CD4-positive, alpha-beta T cell treated with Interleukin-1 beta for 1 hour (primary cell): ENCODE measurements at regions not wholly inside any gene's neighbourhood (a gene's known extent, or its start where the extent isn't known, plus 50 kb on each side); places are given as distances from the start of the nearest gene placed in this dataset.

Experiments
- DNase-seq, 2 donors: peaks; one replicate each; pipeline ENCODE4 v3.0.0-alpha.2; 2020 to 2022

DNA sequence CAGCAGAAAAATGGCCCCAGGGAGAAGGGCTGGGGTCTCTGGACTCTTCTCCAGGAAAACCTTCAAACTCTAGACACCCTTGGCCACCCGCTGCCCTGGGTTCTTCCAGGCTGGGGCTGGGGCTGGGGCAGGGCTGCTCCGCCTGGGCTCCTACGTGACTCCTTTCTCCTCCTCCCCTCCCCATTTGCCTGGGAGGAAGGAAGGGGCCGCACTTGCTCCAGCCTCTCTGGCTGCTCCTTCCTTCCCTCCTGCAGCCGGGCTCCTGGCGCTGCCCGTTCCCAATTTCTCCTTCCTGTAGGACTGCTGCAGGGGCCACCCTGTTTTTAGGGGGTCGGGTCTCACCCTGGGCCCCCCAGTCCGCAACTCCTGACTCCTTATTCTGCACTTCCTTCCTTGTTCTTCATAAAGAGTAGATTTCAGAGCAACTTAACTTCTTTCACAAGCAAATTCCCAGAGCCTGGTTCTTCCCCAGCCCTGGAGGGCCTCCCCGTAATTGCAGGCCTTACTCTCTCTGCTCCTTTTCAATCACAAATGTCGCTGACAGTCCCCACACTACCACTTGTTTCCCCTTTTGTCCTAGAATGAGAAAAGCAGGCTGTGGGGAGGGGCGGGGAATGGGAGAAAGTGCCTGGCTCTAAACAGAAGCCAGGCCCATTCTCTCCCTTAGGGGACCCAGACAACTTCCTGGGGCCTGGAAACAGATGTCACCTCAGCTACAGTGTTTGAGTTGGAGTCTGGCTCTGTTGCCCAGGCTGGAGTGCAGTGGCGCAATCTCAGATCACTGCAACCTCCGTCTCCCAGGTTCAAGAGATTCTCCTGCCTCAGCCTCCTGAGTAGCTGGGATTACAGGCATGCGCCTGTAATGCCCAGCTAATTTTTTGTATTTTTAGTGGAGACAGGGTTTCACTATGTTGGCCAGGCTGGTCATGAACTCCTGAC lies 137.8 kb downstream of the ENGASE start:
- DNase-seq: no peak

DNA sequence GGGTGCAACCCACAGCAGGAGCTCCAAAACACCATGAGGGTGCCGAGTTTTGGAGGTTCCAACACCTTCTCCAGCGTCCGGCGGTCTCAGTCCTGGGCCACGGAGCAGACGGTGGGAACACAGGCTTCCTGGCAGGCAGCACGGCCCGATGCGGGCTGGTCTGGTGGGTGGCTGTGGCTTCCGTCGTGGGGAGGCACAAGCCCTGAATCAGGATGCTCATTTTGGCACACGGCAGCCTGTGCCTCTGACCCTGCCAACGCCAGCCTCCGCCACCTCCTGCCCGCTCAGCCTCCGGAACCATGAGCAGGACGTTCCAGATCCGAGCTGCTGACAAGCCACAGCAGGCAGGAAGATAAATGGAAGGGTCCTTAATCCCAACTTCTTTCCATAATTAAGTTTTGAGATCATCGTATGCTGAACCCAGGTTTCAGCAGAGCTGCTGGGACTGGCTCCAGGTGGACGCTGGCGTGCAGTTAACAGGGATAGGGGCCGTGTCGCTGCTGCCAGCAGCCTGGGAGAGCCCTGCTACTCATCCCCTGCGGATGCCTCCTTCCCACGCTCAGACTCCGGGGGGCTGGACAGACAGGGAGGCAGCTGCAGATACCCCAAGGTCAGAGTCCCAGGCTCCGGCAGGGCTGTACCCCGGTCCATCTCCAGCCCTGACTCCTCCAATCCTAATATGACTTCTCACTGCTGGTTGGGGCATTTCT lies 136.6 kb downstream of the ENGASE start:
- DNase-seq: no peak

GRCh38 chr17:79210638-79211037 lies 136.0 kb downstream of the ENGASE start:
- no peak for DNase-seq

DNA sequence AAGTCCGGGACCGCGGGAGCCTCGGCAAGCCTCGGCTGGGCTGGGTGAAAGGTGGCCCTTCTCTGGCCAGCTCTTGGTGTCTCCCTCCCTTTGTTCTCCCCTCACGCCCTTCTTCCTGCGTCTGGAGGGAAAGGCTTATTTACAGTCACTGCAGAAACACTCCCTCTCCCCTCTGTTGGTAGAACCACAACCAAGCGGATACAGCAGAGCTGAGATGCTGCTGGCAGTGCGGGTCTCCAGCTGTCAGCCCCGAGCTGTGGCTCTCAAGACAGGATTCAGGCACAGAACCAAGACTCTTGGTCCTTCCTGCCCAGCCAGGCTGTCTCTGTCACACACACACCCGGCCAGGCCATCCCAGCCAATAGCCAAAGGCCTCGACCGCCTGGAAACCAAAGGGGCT lies 133.3 kb downstream of the ENGASE start:
- DNase-seq: no peak

DNA sequence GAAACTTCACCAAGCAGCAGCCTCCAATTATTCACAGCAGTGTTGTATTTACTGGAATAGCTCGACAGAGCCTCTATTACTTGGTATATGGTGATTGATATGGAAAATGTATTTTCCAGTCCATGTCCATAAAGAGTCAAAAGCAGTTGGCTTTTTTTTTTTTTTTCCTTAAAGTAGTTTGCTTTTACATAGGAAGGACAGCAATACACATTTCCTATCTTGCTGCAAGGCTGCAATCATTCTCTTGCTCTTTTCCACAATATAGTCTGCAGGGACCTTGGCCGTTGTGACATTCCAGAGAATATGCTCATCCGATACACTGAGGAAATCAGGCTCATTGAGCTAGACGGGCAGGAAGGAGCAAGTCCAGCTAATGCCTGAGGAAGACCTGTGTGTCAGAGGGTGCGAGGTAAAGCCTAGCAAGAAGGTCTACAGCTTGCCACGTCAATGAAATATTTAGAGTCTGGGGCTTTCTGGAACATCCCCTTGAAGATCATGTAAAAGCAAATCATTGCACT lies 131.1 kb downstream of the ENGASE start:
- DNase-seq: no peak

DNA sequence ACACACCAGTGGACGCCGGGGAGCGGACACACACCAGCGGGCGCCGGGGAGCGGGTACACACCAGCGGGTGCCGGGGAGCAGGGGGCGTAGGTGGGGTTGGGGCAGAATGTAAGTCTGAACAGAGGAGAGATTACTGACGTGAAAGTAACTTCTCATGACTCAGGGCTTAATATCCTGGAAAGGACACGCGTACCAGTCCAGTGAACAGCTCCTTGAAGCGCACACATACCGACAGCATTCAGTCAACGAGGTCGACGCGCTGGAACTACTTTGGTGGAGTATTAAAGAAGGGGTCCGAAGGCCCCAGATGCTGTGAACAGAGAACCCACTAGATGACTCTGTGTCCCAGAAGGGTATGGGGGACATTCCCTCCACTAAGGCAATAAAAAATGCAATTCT lies 129.6 kb downstream of the ENGASE start:
- DNase-seq: no peak

DNA sequence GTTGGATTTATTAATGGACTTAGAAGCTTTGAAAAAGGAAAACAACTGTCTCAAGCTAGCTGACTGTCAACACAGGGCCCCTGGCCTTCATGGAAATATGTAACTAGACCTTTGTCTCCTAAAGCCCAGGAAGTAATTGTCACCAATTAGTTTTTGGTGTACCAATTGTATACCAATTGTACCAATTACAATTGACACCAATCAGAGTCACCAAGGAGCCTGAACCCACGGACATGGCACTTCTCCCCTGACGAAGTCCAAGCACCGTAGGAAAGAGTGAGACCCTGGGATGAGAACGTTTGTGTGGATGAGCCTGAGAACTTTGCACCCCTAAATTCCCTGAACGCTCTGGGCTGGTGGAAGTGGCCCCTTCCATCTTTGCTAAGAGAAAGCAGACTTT lies 129.0 kb downstream of the ENGASE start:
- DNase-seq: no peak

DNA sequence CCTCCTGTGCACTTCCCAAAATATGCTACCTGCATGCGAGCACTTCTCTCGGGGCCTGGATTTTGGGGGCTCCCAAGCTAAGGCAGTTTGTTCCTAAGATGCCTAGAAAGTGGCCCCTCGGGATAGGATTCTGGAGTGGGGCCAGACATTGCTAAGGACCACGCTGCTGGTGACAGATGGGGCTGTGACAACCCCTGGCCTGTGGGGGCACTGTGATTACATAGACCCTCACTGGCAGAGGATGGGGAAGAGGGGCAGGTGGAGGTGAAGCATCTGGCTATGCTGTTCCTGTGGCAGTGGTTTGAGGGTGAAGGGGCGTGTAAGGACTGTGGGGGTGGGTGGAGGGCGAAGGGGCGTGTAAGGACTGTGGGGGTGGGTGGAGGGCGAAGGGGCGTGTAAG lies 128.4 kb downstream of the ENGASE start:
- DNase-seq: no peak

- no peak for DNase-seq
Observed at GRCh38 chr17:79202480-79202879, 127.9 kb downstream of the ENGASE start.

DNA sequence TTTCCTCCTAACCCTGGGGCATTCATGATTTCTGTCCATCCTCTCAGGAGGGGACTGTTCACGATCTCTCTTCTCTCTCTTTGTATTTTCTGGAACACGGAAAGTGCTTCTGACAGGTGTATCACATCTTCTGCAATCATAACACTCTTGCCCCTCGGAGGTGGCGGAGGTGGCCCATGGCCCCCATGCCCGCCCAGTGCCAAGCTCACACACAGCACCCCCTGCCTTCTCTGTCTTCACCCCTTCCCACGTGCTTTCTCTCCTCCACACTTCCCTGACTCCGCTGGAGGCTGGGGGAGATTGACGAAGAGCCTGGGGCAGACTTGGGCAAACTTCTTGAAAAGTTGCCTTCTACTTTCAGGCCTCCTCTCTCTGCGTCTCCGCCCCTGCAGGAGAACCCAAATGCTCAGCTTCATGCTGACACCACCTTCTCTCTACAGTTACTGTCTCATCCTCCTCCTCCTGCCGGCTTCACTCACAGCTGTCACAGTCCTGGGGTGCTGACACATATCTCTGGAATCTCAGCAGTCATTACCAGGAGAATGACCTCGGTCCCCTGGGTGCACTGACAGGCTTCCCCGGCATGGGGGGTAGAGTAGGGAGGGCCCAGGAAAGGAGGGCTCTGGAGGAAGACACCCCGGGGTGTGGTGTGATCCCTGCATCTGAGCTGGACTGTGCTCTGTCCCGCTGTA lies 127.1 kb downstream of the ENGASE start:
- DNase-seq: no peak

- DNase-seq: no peak
Observed at GRCh38 chr17:79201119-79201518, 126.5 kb downstream of the ENGASE start.

DNA sequence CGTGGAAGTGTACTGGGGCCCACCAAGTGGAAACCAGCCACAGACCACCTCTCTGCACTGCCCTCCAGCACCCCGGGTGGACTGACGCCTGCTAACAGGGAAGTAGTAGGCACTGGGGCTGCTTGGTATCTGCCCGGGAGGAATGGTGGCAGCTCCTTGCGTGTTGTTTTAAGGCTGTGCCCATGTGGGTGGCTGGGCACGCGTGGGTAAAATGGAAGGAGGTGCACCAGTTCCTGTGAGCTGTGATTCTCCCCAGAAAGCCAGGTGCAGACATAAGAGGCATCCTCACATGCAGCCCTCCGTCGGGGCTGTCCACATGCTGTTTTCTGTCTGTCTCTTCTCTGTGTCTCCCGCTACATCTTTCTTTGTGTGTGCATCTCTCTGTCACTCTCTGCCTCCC lies 122.3 kb downstream of the ENGASE start:
- DNase-seq: no peak

- DNase-seq: no peak
Observed at GRCh38 chr17:79192503-79193351, 118.1 kb downstream of the ENGASE start.

- DNase-seq: no peak
Observed at GRCh38 chr17:79191270-79191934, 116.8 kb downstream of the ENGASE start.

DNA sequence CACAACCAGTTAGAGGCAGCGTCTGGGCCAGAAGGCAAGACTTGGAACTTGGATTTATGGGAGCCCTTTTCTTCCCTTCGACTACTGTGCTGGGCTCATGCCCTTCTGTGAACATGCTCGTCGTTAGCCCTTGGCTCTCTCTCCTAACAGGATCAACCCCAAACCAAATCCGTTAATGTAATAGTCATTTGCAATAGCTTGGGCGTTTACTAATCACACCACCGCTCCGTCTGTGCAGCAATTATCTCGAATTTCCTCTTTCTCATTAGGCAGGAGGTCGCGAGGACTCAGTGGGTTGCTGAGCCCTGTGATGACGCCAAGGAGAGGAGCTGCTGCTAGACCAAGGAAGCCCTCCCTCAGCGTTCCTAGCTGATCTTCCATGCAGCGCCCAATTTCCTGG lies 114.7 kb downstream of the ENGASE start:
- DNase-seq: no peak

DNA sequence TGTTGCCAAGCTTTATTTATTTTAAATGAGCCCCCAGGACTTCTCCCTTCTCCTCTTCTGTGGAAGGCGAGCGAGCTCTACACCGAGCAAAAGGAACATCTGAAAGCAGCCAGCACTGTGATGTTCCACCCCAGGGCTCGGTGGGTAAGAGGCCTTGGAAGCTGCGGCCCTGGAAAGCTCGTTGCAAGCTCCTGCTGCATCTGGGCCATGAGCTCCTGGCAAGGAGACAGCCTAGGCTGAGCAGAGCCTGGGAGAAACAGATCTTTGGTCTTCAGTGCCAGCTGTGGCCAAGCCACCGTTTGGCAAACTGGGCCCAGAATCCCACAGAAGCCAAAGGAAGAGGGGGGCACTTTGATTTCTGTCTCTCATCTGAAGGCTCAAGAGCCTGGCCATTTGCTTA lies 114.1 kb downstream of the ENGASE start:
- DNase-seq: no peak

GRCh38 chr17:79188048-79188447 lies 113.4 kb downstream of the ENGASE start:
- DNase-seq: no peak

DNA sequence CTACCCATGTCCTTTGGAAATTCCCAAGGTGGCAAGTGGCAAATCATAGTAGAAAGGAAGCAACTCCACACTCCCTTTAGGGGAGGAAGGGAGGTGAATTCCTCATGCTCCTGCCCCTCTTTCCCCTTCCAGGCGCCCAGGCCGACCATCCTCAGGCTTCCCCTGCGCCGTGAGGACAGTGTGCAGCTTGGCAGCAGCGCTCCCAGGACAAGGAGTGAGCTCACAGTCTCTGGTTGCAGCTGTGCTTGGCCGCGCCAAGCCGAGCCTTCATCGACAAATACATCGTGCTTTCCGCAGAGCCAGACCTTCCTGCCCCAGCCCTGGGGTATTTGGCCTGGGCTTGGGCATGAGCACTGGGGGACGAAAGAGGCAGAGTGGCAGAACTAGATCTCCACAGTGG lies 112.6 kb downstream of the ENGASE start:
- DNase-seq: no peak

GRCh38 chr17:79186406-79186805 lies 111.8 kb downstream of the ENGASE start:
- no peak for DNase-seq

DNA sequence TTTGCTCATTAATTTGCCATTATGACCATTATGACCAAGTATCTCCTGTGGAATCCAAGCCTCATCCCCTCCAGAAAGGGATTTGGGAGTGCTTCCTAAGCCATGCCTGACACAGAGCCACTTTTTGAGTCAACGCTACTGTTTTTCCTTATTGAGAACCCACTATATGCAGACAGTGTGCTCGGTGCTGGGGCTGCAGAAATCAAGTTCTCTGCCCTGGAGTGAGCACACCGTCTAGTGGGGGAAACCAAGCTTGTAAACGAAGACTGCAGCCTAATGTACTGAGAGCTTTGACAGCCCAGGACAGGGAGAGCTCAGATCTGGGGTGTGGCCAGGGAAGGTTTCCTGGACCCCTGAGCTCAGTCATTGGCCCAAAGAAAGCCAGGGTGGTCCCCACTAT lies 111.0 kb downstream of the ENGASE start:
- DNase-seq: no peak

DNA sequence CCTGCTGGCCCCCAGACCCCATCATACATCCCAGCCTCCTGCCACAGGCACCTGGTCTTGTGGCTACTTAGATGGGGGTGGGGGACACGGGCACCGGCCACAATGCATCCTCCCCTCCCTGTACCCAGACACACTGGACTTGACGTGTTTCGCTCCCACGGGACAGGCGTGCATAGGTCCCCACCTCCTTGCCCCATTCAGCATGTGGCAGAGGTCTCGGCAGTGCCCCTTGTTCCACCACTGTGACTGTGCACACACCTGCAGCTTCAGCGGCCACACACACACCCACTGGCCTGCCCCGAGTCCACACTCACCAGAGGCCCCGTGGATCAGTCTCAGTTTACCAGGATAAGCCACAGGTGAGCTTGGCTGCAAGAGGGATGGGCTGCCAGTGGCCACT lies 109.6 kb downstream of the ENGASE start:
- DNase-seq: no peak
